HG03025 (cell line): ENCODE measurements at regions not wholly inside any gene's neighbourhood (a gene's known extent, or its start where the extent isn't known, plus 50 kb on each side); places are given as distances from the start of the nearest gene placed in this dataset.
"Not testable (repeated sequence)": the region's sequence is repeated elsewhere in the genome, so short reads cannot be mapped to it uniquely, and the experiment has no call there.

Experiments used
- ATAC-seq: cut with Tn5 transposase; IDR thresholded peaks from one replicate; pipeline ENCODE4 v1.9.1; 2021; ENCODE audit warnings: mild to moderate bottlenecking, moderate library complexity; ENCODE audit not compliant: unreplicated experiment, low FRiP score

GRCh38 chr7:34207810-34208209 lies 302.5 kb downstream of the BMPER start:
- no peak for ATAC-seq

- ATAC-seq, result no peak
Measured at GRCh38 chr7:34208878-34209621, 303.7 kb downstream of the BMPER start.

- ATAC-seq, result no peak
Measured at GRCh38 chr7:34211018-34211417, 305.7 kb downstream of the BMPER start.

GRCh38 chr7:34217972-34218371 lies 312.6 kb downstream of the BMPER start:
- no peak for ATAC-seq

- ATAC-seq, result no peak
Measured at GRCh38 chr7:34219153-34219718, 313.9 kb downstream of the BMPER start.

GRCh38 chr7:34220506-34221185 lies 315.3 kb downstream of the BMPER start:
- no peak for ATAC-seq

GRCh38 chr7:34222316-34222715 lies 317.0 kb downstream of the BMPER start:
- no peak for ATAC-seq

GRCh38 chr7:34222722-34223121 lies 317.4 kb downstream of the BMPER start:
- no peak for ATAC-seq

GRCh38 chr7:34224281-34224680 lies 318.9 kb downstream of the BMPER start:
- ATAC-seq, result no peak

GRCh38 chr7:34225193-34225592 lies 319.9 kb downstream of the BMPER start:
- ATAC-seq, result no peak

- no peak for ATAC-seq
Measured at GRCh38 chr7:34227525-34227924, 322.2 kb downstream of the BMPER start.

- ATAC-seq, result not testable (repeated sequence)
Measured at GRCh38 chr7:34235101-34235500, 329.8 kb downstream of the BMPER start.

GRCh38 chr7:34236057-34236456 lies 330.7 kb downstream of the BMPER start:
- no peak for ATAC-seq

- ATAC-seq, result no peak
Measured at GRCh38 chr7:34236839-34237492, 331.6 kb downstream of the BMPER start.

GRCh38 chr7:34237493-34237849 lies 332.1 kb downstream of the BMPER start:
- no peak for ATAC-seq

- ATAC-seq, result no peak
Measured at GRCh38 chr7:34240417-34240816, 335.1 kb downstream of the BMPER start.

GRCh38 chr7:34242391-34242790 lies 337.1 kb downstream of the BMPER start:
- ATAC-seq, result no peak

GRCh38 chr7:34245246-34245645 lies 339.9 kb downstream of the BMPER start:
- ATAC-seq, result no peak

- ATAC-seq, result no peak
Measured at GRCh38 chr7:34247468-34247867, 342.1 kb downstream of the BMPER start.

GRCh38 chr7:34249192-34249591 lies 343.9 kb downstream of the BMPER start:
- ATAC-seq, result no peak

GRCh38 chr7:34260279-34260678 lies 354.9 kb downstream of the BMPER start:
- ATAC-seq, result no peak
